ENCODE measurements at regions not wholly inside any gene's neighbourhood (a gene's known extent, or its start where the extent isn't known, plus 50 kb on each side); places are given as distances from the start of the nearest gene placed in this dataset.

GRCh38 chr17:79349506-79350400 lies 261.1 kb downstream of the RBFOX3 start:
- no peak for TF ChIP-seq POLR2A (IDR thresholded peaks at IDR 0.05)
- no peak for TF ChIP-seq POLR2AphosphoS5 (IDR thresholded peaks at IDR 0.05)
- TF ChIP-seq, protein P1, sequence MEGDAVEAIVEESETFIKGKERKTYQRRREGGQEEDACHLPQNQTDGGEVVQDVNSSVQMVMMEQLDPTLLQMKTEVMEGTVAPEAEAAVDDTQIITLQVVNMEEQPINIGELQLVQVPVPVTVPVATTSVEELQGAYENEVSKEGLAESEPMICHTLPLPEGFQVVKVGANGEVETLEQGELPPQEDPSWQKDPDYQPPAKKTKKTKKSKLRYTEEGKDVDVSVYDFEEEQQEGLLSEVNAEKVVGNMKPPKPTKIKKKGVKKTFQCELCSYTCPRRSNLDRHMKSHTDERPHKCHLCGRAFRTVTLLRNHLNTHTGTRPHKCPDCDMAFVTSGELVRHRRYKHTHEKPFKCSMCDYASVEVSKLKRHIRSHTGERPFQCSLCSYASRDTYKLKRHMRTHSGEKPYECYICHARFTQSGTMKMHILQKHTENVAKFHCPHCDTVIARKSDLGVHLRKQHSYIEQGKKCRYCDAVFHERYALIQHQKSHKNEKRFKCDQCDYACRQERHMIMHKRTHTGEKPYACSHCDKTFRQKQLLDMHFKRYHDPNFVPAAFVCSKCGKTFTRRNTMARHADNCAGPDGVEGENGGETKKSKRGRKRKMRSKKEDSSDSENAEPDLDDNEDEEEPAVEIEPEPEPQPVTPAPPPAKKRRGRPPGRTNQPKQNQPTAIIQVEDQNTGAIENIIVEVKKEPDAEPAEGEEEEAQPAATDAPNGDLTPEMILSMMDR (IDR thresholded peaks at IDR 0.05 in 8 of 11, conservative IDR thresholded peaks at IDR 0.05 in 3 of 11), result no peak
